Midbrain (tissue), 1 donor: ENCODE measurements at regions not wholly inside any gene's neighbourhood (a gene's known extent, or its start where the extent isn't known, plus 50 kb on each side); places are given as distances from the start of the nearest gene placed in this dataset.

Source experiments
- DNase-seq: peaks from one replicate; lab custom pipeline; 2025; lab: John Stamatoyannopoulos, UW

DNA sequence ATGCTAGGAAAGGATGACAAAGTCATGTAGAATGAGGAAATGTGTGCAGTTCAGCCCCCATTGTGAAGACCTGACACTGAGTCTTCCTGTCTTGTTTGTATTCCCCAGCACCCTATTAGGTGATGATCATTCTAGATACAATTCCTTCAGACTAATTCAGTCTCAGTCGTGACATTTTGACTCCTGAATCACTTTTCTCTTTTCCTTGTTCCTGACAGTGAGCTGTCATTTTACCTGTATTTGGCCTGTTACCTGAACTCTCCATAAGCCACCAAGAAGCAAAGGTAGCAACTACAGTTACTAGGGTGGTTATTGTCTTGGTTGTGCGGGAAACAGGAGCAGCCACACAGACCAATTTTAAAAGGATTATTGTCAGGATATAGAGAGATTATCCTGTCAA is 111.4 kb upstream of the TAC1 start:
- no peak for DNase-seq

- DNase-seq = no peak
These were observed 108.6 kb upstream of the TAC1 start for GRCh38 chr7:97623333-97623732.

DNA sequence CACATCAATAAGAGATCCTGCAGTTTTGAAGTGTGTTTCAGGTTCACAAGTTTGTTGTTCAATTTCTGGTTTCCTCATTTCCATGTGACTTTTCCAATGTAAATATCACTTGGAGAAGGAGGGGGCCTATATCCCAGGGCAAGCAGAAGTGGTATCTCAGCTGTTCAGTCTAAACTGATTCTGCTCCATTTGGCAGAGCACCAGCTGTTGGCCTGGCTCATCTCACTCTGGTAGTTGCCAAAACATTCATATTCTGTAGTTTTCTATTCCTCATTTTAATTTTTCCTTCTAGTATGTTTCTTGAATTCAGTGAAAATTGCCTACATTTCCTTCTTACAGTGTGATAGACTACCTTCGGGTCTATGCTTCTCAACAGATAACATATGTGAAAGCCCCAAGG is 101.8 kb upstream of the TAC1 start:
- DNase-seq = no peak

- DNase-seq = no peak
These were observed 96.3 kb upstream of the TAC1 start for GRCh38 chr7:97635622-97636021.

DNA sequence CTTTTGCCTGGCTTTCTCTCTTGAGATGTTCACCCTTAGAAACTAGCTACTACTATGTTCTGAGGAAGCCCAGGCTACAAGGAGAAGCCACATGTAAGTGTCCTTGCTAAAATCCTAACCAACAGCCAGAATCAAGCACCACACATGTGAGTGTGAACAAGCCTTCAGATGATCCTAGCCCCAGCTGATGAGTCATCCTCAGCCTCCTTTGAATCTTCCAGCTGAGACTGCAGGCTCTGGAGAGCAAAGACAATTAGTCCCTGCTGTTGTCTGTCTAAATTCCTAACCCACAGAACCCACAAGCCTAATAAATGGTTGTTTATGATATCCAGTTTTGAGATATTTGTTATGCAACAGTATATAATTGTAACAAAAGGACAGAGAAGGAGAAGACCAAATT is 92.8 kb upstream of the TAC1 start:
- DNase-seq = no peak

DNA sequence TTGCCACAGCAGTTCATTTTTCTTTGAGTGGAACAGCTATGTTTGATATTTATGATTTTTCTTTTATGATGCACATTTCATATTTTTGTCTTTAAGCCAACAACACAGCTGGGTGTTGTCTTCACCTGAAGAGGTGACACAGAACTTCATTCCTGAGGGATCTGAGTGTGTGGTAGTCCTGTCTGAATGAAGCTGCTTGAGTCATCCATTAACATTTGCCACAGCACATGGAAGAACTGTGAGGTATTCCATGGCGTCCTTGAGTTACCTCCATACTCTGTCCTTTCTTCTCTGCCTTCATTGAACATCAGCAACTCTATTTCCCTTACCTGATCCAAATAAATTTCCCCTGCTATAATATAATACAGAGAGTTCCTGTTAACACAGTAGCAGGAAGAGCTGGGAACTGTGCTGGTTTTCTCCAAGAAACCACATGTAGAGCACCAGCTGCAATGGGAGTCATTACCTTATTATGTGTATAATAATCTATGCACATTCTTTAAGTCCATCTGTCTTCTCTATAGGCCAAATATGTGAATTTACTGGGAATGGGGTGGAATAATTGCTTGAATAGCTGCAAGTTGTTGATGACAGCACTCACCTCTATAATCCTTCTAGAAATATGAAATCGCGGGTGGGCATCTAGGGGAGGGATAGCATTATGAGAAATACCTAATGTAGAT is 72.4 kb upstream of the TAC1 start:
- no peak for DNase-seq

GRCh38 chr7:97667359-97667758 is 64.5 kb upstream of the TAC1 start:
- no peak for DNase-seq

- DNase-seq = no peak
These were observed 60.3 kb upstream of the TAC1 start for GRCh38 chr7:97671571-97671970.

GRCh38 chr7:97680622-97681021 is 51.3 kb upstream of the TAC1 start:
- no peak for DNase-seq
